Epidermal melanocyte (primary cell): ENCODE measurements at regions not wholly inside any gene's neighbourhood (a gene's known extent, or its start where the extent isn't known, plus 50 kb on each side); places are given as distances from the start of the nearest gene placed in this dataset.

Experiments used
- DNase-seq: peaks from one replicate; pipeline ENCODE4 v3.0.0; 2011; ENCODE audit warnings: low spot score; ENCODE audit not compliant: insufficient read length

- no peak for DNase-seq
Measured at GRCh38 chr13:52975969-52976368, 52.6 kb upstream of the OLFM4 start.

DNA sequence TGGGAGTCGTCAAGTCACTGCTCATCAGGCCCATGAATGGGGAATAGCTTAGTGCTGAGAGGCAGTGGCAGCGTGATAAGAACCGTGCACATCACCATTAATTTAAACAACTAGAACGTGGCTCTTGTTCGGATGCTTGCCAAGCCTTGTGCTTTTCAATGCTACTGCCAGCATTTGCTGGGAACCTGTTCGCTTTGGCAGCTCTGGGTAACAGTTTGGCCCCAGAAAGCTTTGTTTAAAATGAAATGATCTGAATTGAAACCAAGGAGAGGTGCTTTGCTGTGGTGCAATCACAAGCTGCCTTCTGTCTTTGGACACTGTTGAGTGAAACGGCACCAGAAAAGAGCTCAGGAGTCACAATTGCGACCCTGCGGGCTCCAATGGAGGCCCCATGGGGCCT, 53.5 kb upstream of the OLFM4 start:
- DNase-seq, result no peak

DNA sequence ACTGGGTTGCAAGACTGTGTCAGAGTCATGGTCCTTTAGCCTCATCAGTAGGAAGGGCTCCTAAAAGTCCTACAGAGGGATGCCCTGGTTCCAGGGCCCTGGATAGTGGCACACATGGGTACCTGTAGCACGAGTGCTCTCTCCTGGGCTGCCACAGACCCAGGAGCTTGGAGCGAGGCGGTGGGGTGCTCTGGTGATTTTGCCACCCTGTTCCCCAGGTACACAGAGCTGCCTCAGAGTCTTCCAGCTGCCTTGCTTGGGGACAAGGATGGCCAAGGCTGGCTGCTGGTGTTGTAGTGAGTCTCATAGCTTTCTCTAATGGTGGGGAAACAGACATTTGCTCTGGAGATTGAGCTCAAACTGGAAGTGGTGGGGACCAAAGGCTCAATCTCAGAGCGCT, 53.9 kb upstream of the OLFM4 start:
- no peak for DNase-seq

- no peak for DNase-seq
Measured at GRCh38 chr13:52969373-52969772, 59.2 kb upstream of the OLFM4 start.

DNA sequence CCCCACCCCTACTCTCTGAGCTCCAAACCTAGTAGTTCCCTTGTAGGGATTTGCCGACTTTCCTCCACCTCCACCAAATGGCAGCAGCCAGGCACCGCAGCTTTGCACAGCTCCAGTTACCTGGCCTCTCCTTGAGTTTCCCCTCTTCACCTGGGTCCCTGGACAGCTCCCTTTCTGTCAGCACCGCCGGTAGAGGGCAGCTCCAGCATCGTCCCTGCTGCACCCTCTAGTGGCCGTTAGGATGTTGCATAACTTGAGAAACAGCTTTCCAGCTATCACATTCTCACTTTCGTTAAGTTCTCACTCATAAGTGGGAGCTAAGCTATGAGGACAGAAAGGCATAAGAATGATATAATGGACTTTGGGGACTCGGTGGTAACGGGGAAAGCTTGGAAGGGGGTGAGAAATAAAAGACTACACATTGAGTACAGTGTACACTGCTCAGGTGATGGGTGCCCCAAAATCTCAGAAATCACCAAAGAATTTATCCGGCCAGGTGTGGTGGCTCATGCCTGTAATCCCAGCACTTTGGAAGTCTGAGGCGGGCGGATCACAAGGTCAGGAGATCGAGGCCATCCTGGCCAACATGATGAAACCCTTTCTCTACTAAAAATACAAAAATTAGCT, 60.4 kb upstream of the OLFM4 start:
- peak; percentile 57 for DNase-seq

- DNase-seq, result no peak
Measured at GRCh38 chr13:52961987-52962386, 66.6 kb upstream of the OLFM4 start.

GRCh38 chr13:52961256-52961910, 67.2 kb upstream of the OLFM4 start:
- no peak for DNase-seq

GRCh38 chr13:52955472-52955874, 73.1 kb upstream of the OLFM4 start:
- DNase-seq, result no peak

DNA sequence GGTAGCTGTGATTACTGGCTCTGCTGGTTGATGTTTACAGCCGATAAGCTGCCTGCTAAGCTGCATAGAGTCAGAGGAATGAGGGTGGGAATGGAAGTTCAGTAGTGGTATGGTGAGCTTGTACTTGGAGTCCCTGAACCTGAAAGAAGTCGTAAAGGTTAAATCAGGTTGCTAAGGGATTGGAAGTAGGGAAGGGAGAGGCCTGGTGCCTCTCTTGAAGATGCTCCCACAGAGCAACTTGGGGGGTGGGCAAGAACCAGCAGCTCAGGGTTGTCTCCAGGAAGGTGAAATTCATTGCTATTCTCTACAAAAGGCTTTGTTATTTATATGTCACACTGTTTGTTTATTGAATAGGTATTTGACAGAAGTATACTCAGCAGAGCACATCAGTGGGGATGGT, 73.8 kb upstream of the OLFM4 start:
- DNase-seq, result no peak

DNA sequence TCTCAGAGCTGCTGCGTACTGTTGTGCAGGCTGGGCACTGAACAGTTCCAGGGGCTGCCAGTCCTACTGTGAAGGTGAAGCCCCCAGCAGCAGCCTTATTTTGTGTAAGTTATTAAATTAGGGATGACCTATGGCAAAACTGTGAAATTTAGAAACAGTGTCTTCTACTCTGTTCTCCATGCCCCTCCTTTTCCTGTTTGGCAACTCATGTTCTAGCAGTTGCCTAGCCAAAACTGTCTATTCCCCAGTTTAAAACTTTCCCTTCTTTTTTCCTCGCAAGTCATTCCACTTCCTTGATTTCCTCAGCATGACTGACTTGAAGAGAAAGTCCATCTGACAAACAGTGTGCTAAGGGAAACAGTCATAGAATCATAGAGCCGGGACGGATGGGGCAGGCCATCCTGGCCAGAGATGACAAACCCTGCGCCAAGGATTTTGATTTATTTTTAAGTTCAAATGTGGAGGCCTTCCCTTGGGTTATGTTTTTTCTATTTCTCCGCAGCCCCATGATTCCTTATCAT, 78.1 kb upstream of the OLFM4 start:
- no peak for DNase-seq

- no peak for DNase-seq
Measured at GRCh38 chr13:52949742-52950141, 78.9 kb upstream of the OLFM4 start.

- no peak for DNase-seq
Measured at GRCh38 chr13:52949044-52949443, 79.6 kb upstream of the OLFM4 start.

GRCh38 chr13:52947921-52948373, 80.7 kb upstream of the OLFM4 start:
- DNase-seq, result no peak

GRCh38 chr13:52945348-52945747, 83.3 kb upstream of the OLFM4 start:
- DNase-seq, result no peak

DNA sequence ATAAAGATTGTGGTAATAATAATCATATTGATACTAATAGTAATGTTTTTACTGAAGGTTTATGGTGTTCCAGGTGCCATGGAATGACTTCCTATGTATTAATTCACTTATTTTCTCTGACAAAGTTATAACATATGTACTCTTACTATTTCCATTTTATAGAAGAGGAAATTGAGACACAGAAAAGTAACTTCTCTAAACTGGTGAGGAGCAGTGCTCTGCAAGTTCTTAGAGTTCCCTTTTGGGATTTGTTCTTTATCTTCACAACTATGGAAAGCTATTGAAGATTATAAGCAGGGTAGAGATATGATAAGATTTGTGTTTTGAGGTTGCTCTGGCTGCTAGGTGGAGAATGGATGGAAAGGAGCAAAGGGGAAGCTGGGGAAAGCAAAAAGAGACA, 83.9 kb upstream of the OLFM4 start:
- DNase-seq, result no peak

GRCh38 chr13:52938065-52938464, 89.6 kb upstream of the PCDH8 start:
- no peak for DNase-seq

DNA sequence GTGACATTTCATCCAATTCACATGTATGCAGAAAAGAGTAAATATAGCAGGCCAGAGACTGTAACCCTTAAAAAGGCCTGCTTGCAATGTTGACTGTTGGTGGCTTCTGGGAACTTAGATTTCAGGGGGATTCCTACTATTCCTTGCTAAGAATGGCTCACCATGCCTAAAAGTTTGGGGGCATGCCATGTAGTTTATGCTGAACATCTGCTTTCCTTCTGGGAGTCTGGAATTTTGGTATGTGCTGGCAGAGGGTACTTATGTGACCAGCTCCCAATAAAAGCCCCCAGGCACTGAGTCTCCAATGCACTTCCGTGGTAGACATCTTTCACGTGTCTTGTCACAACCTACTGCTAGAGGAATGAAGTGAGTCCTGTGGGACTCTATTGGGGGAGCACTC, 88.4 kb upstream of the PCDH8 start:
- DNase-seq, result no peak

DNA sequence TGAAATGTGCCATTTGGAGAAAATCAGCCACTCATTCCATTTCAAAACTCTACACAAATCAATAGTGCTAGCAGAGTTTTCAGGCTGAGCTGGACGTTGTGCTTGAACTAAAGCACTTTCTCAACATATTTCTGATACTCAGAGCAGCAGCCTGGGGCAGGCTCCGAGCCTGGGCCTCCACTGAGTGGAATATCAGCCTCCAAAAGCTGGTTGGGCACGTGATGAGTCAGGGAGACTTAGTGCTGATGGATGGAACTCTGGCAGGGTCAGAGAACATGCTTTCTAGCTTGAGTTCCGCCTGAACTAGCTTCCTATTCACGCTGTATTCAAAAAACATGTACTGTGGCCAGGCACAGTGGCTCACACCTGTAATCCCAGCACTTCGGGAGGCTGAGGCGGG, 85.8 kb upstream of the PCDH8 start:
- no peak for DNase-seq

DNA sequence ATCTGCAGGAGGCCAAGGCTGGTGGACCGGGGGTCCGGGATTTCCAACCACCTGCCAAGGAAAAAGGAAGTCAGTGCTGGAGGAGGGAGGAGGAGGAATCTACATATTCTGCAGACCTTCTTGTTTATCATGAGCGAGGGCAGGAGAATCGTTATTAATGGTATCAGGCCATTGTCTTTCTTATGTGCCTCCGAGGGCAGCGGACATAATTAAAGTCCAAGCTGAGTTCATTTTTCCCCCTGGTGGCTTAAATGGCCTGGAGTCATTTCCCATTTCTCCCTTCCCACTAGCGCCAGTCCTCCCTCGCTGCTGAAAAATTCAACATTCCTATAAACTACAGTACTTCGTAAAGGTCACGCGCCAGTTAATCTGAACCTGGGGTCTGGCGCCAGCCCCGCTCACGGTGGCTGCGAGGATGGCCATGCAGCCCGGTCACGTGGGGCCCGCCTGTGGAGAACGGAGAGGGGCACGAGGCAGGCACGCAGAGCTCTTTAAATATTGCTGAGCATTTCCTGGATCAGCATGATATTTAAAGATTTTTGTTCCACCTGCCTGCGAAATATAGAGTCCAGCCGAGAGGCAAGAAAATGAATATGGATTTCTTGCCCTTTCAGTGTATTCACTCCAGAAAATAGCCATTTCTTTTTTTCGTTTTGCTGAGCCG, 85.2 kb upstream of the PCDH8 start:
- no peak for DNase-seq

- no peak for DNase-seq
Measured at GRCh38 chr13:52933099-52933498, 84.7 kb upstream of the PCDH8 start.

- no peak for DNase-seq
Measured at GRCh38 chr13:52932649-52933048, 84.2 kb upstream of the PCDH8 start.

- DNase-seq, result no peak
Measured at GRCh38 chr13:52931539-52932431, 83.3 kb upstream of the PCDH8 start.
